ENCODE measurements at regions not wholly inside any gene's neighbourhood (a gene's known extent, or its start where the extent isn't known, plus 50 kb on each side); places are given as distances from the start of the nearest gene placed in this dataset.

DNA sequence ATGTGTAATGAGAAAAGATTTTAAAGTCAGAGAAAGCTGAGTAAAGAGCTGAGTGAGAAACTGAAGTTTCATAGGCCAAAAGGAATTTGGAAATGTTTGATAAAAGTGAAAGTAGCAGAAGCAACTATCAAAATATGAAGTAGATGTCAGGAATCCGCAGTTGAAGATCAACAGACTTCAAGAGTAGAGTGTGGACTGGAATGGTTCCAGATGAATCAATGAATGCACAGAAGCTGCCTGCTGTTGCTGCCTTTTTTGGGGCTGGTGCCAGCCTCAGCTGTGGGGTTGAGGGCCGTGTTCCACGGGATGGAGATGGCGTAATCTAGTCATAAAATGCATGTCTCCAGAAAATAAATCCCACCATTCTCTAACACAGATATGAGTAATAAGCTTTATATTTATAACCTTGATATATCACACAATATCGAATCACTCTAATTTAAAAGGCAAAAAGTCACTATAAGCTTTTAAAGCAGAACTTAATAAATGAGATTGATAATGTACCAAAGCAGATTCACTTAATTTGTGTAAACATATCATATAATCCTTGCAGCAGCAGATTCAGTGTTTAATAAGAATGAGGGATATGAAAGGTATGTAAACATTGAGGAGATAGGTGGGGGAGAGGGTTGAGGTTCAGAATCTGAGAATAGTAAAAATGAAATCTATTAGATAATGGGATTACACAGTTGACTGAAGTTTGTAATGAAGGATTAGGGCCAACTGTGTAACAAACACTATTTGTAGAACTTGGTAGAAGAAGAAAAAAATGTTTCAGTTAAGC, 652.3 kb upstream of the FTMT start:
- TF ChIP-seq, protein P1, sequence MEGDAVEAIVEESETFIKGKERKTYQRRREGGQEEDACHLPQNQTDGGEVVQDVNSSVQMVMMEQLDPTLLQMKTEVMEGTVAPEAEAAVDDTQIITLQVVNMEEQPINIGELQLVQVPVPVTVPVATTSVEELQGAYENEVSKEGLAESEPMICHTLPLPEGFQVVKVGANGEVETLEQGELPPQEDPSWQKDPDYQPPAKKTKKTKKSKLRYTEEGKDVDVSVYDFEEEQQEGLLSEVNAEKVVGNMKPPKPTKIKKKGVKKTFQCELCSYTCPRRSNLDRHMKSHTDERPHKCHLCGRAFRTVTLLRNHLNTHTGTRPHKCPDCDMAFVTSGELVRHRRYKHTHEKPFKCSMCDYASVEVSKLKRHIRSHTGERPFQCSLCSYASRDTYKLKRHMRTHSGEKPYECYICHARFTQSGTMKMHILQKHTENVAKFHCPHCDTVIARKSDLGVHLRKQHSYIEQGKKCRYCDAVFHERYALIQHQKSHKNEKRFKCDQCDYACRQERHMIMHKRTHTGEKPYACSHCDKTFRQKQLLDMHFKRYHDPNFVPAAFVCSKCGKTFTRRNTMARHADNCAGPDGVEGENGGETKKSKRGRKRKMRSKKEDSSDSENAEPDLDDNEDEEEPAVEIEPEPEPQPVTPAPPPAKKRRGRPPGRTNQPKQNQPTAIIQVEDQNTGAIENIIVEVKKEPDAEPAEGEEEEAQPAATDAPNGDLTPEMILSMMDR (IDR thresholded peaks at IDR 0.05) = no peak
- no peak for TF ChIP-seq POLR2A (IDR thresholded peaks at IDR 0.05)
- DNase-seq (no peak), ATAC-seq (no peak)
- no peak overlapping the region for H3K4me3 ChIP-seq
- no peaks in the 10 kb centered on the region for H3K9me3 ChIP-seq
- no peaks in the 10 kb centered on the region for H3K36me3 ChIP-seq
- WGBS (ENCODE audit: insufficient coverage, low coverage, low lambda C conversion rate, missing lambda C conversion rate) = 55% methylated on average over 5 of the region's 5 CpGs
- H3K27ac ChIP-seq = no peak overlapping the region
- H3K27me3 ChIP-seq = no peaks in the 10 kb centered on the region
- H3K4me1 ChIP-seq = no peaks in the 10 kb centered on the region
- intact Hi-C loops (cut with DNase I) = no loop called here

DNA sequence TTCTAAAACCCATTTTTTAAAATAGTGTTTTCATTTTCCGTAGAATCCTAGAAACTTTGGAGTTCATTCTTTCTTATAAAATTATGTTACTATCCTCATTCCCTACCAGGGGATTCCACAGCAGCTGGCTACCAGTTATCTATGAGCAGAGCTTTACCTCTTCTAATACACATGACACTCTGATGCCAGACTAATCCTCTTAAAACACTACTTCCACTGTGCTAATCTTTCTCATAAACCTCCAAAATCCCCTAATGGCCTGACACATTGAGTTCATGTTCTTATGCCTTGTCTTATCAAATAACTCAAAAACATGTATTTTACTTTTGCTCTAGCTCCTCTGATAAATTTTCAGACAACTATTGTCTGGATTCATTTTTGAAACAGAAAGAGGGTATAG, 633.6 kb upstream of the FTMT start:
- H3K27ac ChIP-seq = no peak overlapping the region
- no peaks in the 10 kb centered on the region for H3K36me3 ChIP-seq
- intact Hi-C loops (cut with DNase I) = no loop called here
- TF ChIP-seq, protein P1 (IDR thresholded peaks at IDR 0.05) = no peak
- TF ChIP-seq POLR2A (IDR thresholded peaks at IDR 0.05) = no peak
- no peak for DNase-seq
- no peaks in the 10 kb centered on the region for H3K27me3 ChIP-seq
- WGBS (ENCODE audit: insufficient coverage, low coverage, low lambda C conversion rate, missing lambda C conversion rate) = 33% methylated on average over 1 of the region's 1 CpG
- no peak for ATAC-seq
- no peaks in the 10 kb centered on the region for H3K9me3 ChIP-seq
- no peak overlapping the region for H3K4me3 ChIP-seq
- no peaks in the 10 kb centered on the region for H3K4me1 ChIP-seq

DNA sequence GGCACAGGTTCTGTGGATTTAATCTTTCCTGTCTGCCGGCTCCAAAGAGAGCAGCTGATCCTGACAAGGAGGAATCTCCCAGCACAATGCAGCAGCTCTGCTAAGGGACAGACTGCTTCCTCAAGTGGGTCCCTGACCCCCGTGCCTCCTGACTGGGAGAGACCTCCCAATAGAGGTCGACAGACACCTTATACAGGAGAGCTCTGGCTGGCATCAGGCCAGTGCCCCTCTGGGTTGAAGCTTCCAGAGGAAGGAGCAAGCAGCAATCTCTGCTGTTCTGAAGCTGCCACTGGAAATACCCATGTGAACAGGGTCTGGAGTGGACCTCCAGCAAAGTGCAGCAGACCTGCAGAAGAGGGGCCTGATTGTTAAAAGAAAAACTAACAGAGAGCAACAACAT, 630.2 kb upstream of the FTMT start:
- Histone ChIP-seq H3K27me3 (no peaks in the 10 kb centered on the region), H3K4me1 (no peaks in the 10 kb centered on the region), H3K4me3 (no peak overlapping the region), H3K36me3 (no peaks in the 10 kb centered on the region), H3K9me3 (no peaks in the 10 kb centered on the region), H3K27ac (no peak overlapping the region)
- ATAC-seq = no peak
- no peak for TF ChIP-seq POLR2A (IDR thresholded peaks at IDR 0.05)
- TF ChIP-seq, protein P1 (IDR thresholded peaks at IDR 0.05) = no peak
- intact Hi-C loops (cut with DNase I) = no loop called here
- WGBS (ENCODE audit: insufficient coverage, low coverage, low lambda C conversion rate, missing lambda C conversion rate) = no CpG with 5 or more reads among the region's 3 CpGs
- DNase-seq = no peak

DNA sequence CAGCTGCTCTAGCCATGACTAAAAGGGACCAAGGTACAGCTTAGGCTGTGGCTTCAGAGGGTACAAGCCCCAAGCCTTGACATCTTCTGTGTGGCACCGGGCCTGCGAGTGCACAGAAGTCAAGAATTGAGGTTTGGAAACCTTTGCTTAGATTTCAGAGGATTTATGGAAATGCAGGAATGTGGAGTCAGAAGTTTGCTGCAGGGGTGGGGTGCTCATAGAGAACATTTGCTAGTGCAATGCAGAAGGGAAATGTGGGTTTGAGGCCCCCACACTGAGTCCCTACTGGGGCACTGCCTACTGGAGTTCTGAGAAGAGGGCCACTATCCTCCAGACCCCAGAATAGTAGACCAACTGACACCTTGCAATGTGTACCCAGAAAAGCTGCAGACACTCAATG, 624.9 kb upstream of the FTMT start:
- Histone ChIP-seq H3K4me1 (no peaks in the 10 kb centered on the region), H3K27ac (no peak overlapping the region), H3K27me3 (no peaks in the 10 kb centered on the region), H3K4me3 (no peak overlapping the region), H3K9me3 (no peaks in the 10 kb centered on the region), H3K36me3 (no peaks in the 10 kb centered on the region)
- intact Hi-C loops (cut with DNase I) = no loop called here
- TF ChIP-seq, protein P1 (IDR thresholded peaks at IDR 0.05) = no peak
- no peak for TF ChIP-seq POLR2A (IDR thresholded peaks at IDR 0.05)
- DNase-seq (no peak), ATAC-seq (no peak)
- no CpG with 5 or more reads among the region's 2 CpGs for WGBS (ENCODE audit: insufficient coverage, low coverage, low lambda C conversion rate, missing lambda C conversion rate)

DNA sequence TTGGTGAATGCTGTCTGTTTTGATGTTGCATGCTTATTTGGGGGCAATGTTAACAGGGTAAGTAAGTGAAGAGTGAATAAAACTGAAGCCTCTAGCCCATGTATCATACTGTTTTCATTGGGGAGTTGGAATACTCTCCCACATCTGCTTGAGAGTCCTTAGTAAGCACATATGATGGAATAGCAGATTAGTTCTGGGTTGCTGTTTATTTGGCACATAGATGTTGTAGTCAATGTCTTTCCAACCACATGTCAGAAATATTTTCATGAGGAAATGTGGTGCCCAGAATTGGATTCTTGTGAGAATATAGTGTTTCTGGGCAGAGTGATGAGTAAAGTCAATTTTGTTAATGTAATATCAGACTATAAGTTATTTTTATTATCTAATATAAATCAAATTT, 611.7 kb upstream of the FTMT start:
- intact Hi-C loops (cut with DNase I) = no loop called here
- ATAC-seq = no peak
- Histone ChIP-seq H3K27ac (no peak overlapping the region), H3K36me3 (no peaks in the 10 kb centered on the region), H3K9me3 (no peaks in the 10 kb centered on the region), H3K4me1 (no peaks in the 10 kb centered on the region), H3K27me3 (no peaks in the 10 kb centered on the region), H3K4me3 (no peak overlapping the region)
- DNase-seq = no peak
- no peak for TF ChIP-seq POLR2A (IDR thresholded peaks at IDR 0.05)
- TF ChIP-seq, protein P1 (IDR thresholded peaks at IDR 0.05) = no peak
